ENCODE measurements at regions not wholly inside any gene's neighbourhood (a gene's known extent, or its start where the extent isn't known, plus 50 kb on each side); places are given as distances from the start of the nearest gene placed in this dataset.

DNA sequence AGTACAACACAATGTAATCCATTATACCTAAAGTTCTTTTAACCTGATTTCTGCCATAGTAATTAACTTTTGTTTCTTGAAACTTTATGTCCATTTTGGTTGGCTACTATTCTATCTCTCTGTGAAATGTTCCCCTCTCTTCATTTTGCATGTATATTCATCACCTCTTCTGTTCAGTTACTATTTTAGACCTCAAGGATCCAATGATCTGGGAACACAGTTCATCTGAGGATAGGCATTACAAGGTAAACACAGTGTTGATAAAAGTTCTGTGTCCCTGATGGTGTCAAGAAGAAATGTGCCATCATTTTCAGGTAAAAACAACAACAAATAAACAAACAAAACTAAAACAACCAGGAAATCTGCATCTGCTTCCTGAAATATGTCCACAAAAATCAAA lies 102.2 kb upstream of the IFNG-AS1 start:
- Histone ChIP-seq H3K36me3 (replicated peaks in 1 of 2; ENCODE audit: control insufficient read depth in 1 of 2, insufficient read depth in 2 of 2, low read length in 2 of 2) (no peaks in the 10 kb centered on the region), H3K4me3 (replicated peaks in 1 of 3; ENCODE audit: insufficient read depth in 1 of 3, low read depth in 2 of 3, low read length in 3 of 3) (no peak overlapping the region), H3K79me2 (ENCODE audit: insufficient read depth, low read length) (no peaks in the 10 kb centered on the region), H3K27ac (ENCODE audit: extremely low read length, insufficient read depth, low read length) (no peak overlapping the region), H3K4me1 (ENCODE audit: insufficient read depth, low read length) (no peaks in the 10 kb centered on the region), H2AFZ (ENCODE audit: low read length) (no peak overlapping the region), H3K4me2 (ENCODE audit: low read depth, low read length) (no peak overlapping the region), H3K9ac (ENCODE audit: insufficient read depth, low read depth, low read length) (no peak overlapping the region), H3K9me3 (ENCODE audit: low read length) (no peaks in the 10 kb centered on the region), H4K20me1 (ENCODE audit: insufficient read depth, low read length) (no peaks in the 10 kb centered on the region), H3K27me3 (ENCODE audit: control insufficient read depth in 1 of 2, insufficient read depth in 2 of 2, low read length in 2 of 2) (no peaks in the 10 kb centered on the region; a peak in 1 of 5 replicates)
- no TSS peak for BruUV-seq (replicated peaks)
- DNase-seq (ENCODE audit: low spot score) (no peak), FAIRE-seq (no peak), ATAC-seq (no peak)
- in situ Hi-C loops (cut with HindIII; ENCODE audit: extremely low pct_ligation_motif_present, low pct_unique_long_range_greater_than_20kb), result no loop called here
- CTCF ChIA-PET (ENCODE audit: low intra/inter-chr PET ratio, low total read pairs), result no interaction called here
- TF ChIP-seq, protein P1, sequence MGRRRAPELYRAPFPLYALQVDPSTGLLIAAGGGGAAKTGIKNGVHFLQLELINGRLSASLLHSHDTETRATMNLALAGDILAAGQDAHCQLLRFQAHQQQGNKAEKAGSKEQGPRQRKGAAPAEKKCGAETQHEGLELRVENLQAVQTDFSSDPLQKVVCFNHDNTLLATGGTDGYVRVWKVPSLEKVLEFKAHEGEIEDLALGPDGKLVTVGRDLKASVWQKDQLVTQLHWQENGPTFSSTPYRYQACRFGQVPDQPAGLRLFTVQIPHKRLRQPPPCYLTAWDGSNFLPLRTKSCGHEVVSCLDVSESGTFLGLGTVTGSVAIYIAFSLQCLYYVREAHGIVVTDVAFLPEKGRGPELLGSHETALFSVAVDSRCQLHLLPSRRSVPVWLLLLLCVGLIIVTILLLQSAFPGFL (CRISPR knock-in tag; IDR thresholded peaks at IDR 0.05), result no peak
- TF ChIP-seq ZNF276 (CRISPR knock-in tag; IDR thresholded peaks at IDR 0.05; ENCODE audit: low read depth), result no peak
- no peak for TF ChIP-seq NFE2L1 (CRISPR knock-in tag; IDR thresholded peaks at IDR 0.05; ENCODE audit: borderline replicate concordance)
- no peak for TF ChIP-seq SNAI1 (CRISPR knock-in tag; IDR thresholded peaks at IDR 0.05; ENCODE audit: borderline replicate concordance)
- TF ChIP-seq RORA (CRISPR knock-in tag; IDR thresholded peaks at IDR 0.05), result no peak
- no peak for TF ChIP-seq FOXJ3 (CRISPR knock-in tag; IDR thresholded peaks at IDR 0.05; ENCODE audit: borderline replicate concordance)
- TF ChIP-seq ZBTB33 (CRISPR knock-in tag; IDR thresholded peaks at IDR 0.05), result no peak
- no peak for TF ChIP-seq ZNF292 (CRISPR knock-in tag; IDR thresholded peaks at IDR 0.05; ENCODE audit: borderline replicate concordance, low read depth)
- no peak for TF ChIP-seq MATR3 (CRISPR knock-in tag; IDR thresholded peaks at IDR 0.05)
- no peak for TF ChIP-seq ONECUT2 (CRISPR knock-in tag; IDR thresholded peaks at IDR 0.05)
- POLR2A ChIA-PET, result no interaction called here
- intact Hi-C loops (cut with micrococcal nuclease; ENCODE audit: unreplicated experiment), result no loop called here
